CD8-positive, alpha-beta memory T cell (primary cell): ENCODE measurements at regions not wholly inside any gene's neighbourhood (a gene's known extent, or its start where the extent isn't known, plus 50 kb on each side); places are given as distances from the start of the nearest gene placed in this dataset.

Source experiments
- CTCF ChIA-PET: fragments of 350-600 bp; sonication (Branson Sonifier 250); formaldehyde crosslinking; loops from one replicate; lab custom pipeline; 2021; ENCODE audit warnings: antibody characterized with exemption; lab: Charles Lee
- POLR2A ChIA-PET: fragments of 350-600 bp; sonication (Branson Sonifier 250); formaldehyde crosslinking; loops from one replicate; lab custom pipeline; 2021; ENCODE audit warnings: antibody characterized with exemption; lab: Charles Lee
- DNase-seq, 5 donors: peaks; one replicate each; pipeline versions ENCODE4 v3.0.0 to v3.0.0-alpha.2; 2020 to 2022; ENCODE audit warnings: mixed read lengths in 1 of 5
- H3K27ac ChIP-seq: one replicate; pipeline ENCODE4 v1.7.0; 2013; ENCODE audit warnings: low read depth, mild to moderate bottlenecking, low read length, moderate library complexity
- H3K27me3 ChIP-seq: 2 replicates; pipeline ENCODE4 v1.7.0; 2013; ENCODE audit warnings: low read length, mild to moderate bottlenecking; ENCODE audit not compliant: insufficient read depth, poor library complexity, severe bottlenecking
- H3K36me3 ChIP-seq: 2 replicates; pipeline ENCODE4 v1.7.0; 2013; ENCODE audit warnings: mild to moderate bottlenecking, low read length, moderate library complexity; ENCODE audit not compliant: insufficient read depth
- H3K4me1 ChIP-seq: 2 replicates; pipeline ENCODE4 v1.7.0; 2013; ENCODE audit warnings: mild to moderate bottlenecking, low read length, moderate library complexity; ENCODE audit not compliant: insufficient read depth
- H3K4me3 ChIP-seq: 2 replicates; pipeline ENCODE4 v1.7.0; 2013; ENCODE audit warnings: mild to moderate bottlenecking, low read length
- H3K9me3 ChIP-seq: 2 replicates; pipeline ENCODE4 v1.7.0; 2013; ENCODE audit warnings: mild to moderate bottlenecking, low read length
- H3K27ac Mint-ChIP-seq, 8 donors: one replicate each; pipeline ENCODE4 v1.8.0; 2020 to 2021; ENCODE audit warnings: mixed read lengths in 8 of 8, mild to moderate bottlenecking in 6 of 8, inconsistent platforms in 3 of 8, moderate library complexity in 3 of 8
- H3K27me3 Mint-ChIP-seq, 2 donors: one replicate each; pipeline ENCODE4 v1.8.0; 2020 to 2021; ENCODE audit warnings: mixed read lengths in 2 of 2, mild to moderate bottlenecking in 1 of 2, moderate library complexity in 1 of 2
- H3K36me3 Mint-ChIP-seq, 3 donors: one replicate each; pipeline ENCODE4 v1.8.0; 2020 to 2021; ENCODE audit warnings: mixed read lengths in 3 of 3, inconsistent platforms in 1 of 3, mild to moderate bottlenecking in 1 of 3
- H3K4me1 Mint-ChIP-seq, 3 donors: one replicate each; pipeline ENCODE4 v1.8.0; 2020 to 2021; ENCODE audit warnings: mixed read lengths in 3 of 3, inconsistent platforms in 1 of 3, mild to moderate bottlenecking in 1 of 3
- H3K4me3 Mint-ChIP-seq, 7 donors: one replicate each; pipeline ENCODE4 v1.8.0; 2020 to 2021; ENCODE audit warnings: mixed read lengths in 7 of 7, mild to moderate bottlenecking in 6 of 7, moderate library complexity in 4 of 7, inconsistent platforms in 2 of 7
- H3K9me3 Mint-ChIP-seq, 5 donors: one replicate each; pipeline ENCODE4 v1.8.0; 2020 to 2022; ENCODE audit warnings: mixed read lengths in 5 of 5, mild to moderate bottlenecking in 3 of 5, moderate library complexity in 2 of 5, inconsistent platforms in 1 of 5

DNA sequence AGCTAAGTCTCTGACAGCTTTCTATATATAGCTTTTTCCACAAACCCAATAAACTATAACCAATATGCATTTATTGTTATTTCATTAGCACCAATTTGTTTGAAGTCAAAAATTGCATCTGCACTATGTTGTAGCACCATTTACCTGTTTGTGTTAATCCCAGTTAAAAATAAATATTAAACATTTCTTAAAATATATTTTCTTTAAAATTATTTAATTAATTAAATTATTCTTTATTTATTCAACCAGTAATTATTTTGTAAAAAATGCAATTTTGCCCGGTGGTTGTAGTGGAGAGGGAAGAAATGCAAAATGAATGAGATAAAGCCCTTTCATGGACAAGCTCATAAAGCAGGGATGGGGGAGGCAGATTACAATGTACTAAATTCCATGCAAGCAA lies 1257.9 kb downstream of the PCDH17 start:
- no peak overlapping the region for H3K4me3 ChIP-seq
- H3K27ac ChIP-seq = no peak overlapping the region
- Mint-ChIP-seq H3K36me3 (no peaks in the 10 kb centered on the region), H3K27me3 (no peaks in the 10 kb centered on the region), H3K27ac (no peak overlapping the region), H3K9me3 (peaks cover 0 to 20% (median 0%) of the 10 kb centered on the region in 5 donors), H3K4me3 (no peak overlapping the region), H3K4me1 (no peaks in the 10 kb centered on the region)
- ChIA-PET CTCF (no interaction called here), POLR2A (no interaction called here)
- no peaks in the 10 kb centered on the region for H3K4me1 ChIP-seq
- no peaks in the 10 kb centered on the region for H3K27me3 ChIP-seq
- H3K9me3 ChIP-seq = no peaks in the 10 kb centered on the region
- DNase-seq = no peak
- no peaks in the 10 kb centered on the region for H3K36me3 ChIP-seq

DNA sequence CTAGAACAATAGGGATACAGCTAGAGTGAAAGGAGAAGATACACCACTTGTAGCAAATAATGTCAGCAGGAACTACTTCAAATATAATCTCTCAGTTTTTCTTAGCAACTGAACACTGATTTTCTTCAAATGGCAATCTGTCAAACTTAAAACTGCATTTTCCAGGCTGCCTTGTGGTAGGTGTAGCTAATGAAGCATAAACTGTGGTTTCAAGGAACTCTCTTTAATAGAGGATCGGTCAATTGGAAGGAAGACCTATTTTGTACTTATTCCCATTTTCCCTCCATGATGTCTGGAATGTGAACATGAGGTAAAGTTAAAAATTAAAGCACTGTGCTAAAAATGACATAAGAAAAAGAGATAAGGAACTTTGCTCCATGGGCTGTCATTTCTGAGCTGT lies 1261.9 kb downstream of the PCDH17 start:
- no peaks in the 10 kb centered on the region for H3K4me1 ChIP-seq
- Mint-ChIP-seq H3K36me3 (no peaks in the 10 kb centered on the region), H3K4me3 (no peak overlapping the region), H3K9me3 (peaks cover 0 to 19% (median 1%) of the 10 kb centered on the region in 5 donors), H3K27ac (no peak overlapping the region), H3K4me1 (no peaks in the 10 kb centered on the region), H3K27me3 (no peaks in the 10 kb centered on the region)
- no peak overlapping the region for H3K4me3 ChIP-seq
- ChIA-PET CTCF (no interaction called here), POLR2A (no interaction called here)
- no peaks in the 10 kb centered on the region for H3K36me3 ChIP-seq
- no peak for DNase-seq
- no peaks in the 10 kb centered on the region for H3K9me3 ChIP-seq
- no peaks in the 10 kb centered on the region for H3K27me3 ChIP-seq
- no peak overlapping the region for H3K27ac ChIP-seq

DNA sequence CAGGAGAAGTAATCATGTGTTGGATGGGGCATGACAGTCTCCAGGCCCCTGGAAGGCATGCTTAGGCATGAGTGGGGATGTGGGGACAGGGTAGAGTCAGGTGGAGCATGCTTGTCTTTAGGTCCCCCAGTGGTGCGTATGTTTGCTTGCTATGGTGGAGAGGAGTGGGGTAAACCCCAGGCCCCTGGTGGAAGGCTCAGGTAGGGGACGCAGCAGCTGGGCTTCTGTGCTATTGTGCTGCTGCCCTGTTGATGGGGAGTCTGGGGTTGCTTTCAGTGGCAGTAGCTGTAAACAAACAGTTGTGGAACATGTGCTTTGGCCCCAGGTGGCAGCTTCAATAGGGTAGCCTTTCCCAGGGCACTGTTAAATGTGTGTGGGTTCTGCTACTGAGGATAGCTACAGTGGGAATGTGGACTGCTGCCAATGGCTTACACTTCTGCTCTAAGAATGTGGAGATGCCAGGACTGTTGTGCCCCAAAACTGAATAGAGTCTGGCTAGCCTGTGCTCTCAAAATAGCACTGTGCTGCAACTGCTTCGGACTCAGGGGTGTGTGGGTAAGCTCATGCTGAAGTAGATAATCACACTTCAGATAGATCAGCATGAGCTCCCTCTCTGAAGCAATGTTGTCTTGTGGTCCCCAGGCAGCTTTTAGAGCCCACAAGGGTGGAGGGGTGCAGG lies 1257.3 kb downstream of the DIAPH3 start:
- Histone ChIP-seq H3K4me3 (no peak overlapping the region), H3K9me3 (no peaks in the 10 kb centered on the region), H3K36me3 (no peaks in the 10 kb centered on the region), H3K4me1 (no peaks in the 10 kb centered on the region), H3K27ac (no peak overlapping the region), H3K27me3 (no peaks in the 10 kb centered on the region)
- Mint-ChIP-seq H3K27ac (no peak overlapping the region), H3K4me1 (no peaks in the 10 kb centered on the region), H3K4me3 (no peak overlapping the region), H3K9me3 (peaks cover 2 to 17% (median 4%) of the 10 kb centered on the region in 5 donors), H3K36me3 (no peaks in the 10 kb centered on the region), H3K27me3 (no peaks in the 10 kb centered on the region)
- DNase-seq = no peak
- ChIA-PET POLR2A (no interaction called here), CTCF (no interaction called here)

DNA sequence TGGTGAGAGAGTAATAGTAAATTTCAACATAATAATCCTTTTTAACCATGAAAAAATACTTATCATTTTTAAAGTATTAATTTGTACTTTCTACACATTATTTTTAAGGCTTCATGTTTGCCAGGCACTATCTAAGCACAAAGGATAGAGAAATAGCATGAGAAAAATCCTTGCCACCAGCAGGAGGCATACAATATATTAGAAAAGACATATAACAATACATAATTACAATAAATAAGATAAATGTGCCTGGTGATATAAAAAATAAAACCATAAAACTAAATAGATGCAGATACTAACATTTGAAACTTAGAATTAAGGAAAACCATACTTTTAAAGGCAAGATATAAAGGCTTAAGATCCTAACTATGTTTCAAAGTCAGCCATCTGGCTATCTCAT lies 1256.4 kb downstream of the DIAPH3 start:
- Mint-ChIP-seq H3K27ac (no peak overlapping the region), H3K9me3 (peaks cover 2 to 17% (median 4%) of the 10 kb centered on the region in 5 donors), H3K4me3 (no peak overlapping the region), H3K4me1 (no peaks in the 10 kb centered on the region), H3K36me3 (no peaks in the 10 kb centered on the region), H3K27me3 (no peaks in the 10 kb centered on the region)
- Histone ChIP-seq H3K9me3 (no peaks in the 10 kb centered on the region), H3K4me3 (no peak overlapping the region), H3K27me3 (no peaks in the 10 kb centered on the region), H3K27ac (no peak overlapping the region), H3K4me1 (no peaks in the 10 kb centered on the region), H3K36me3 (no peaks in the 10 kb centered on the region)
- DNase-seq = no peak
- ChIA-PET CTCF (no interaction called here), POLR2A (no interaction called here)

DNA sequence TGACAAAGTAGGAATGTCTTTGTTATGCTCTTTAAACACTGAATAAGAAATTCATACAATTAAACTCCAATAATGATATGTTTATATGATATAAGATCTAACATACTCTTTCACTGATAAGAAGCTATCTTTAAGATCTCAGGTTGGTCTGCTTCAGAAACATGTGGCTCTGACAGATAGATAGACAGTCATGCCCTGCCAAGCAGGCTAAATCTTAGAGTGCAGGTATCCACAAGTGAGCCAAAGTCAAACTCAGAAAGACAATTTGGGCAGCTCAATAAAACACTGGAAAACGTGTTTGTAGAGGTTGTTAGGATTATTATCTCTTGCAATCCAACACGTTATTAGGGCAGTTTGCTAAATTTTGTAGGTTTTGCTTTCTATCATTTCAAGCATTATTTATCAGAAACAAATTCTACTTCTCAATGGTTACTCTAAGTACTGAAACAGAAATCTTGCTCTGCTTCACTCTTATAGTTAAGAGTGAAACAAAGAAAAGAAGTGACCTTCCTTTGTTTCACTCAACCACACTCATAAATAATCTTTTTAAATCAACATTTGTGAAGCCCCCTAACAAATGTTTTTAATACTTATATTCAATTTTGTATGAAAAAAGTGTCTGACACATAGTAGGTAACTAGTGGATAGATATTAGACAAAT lies 1255.6 kb downstream of the DIAPH3 start:
- CTCF ChIA-PET = no interaction called here
- H3K27ac ChIP-seq = no peak overlapping the region
- no peaks in the 10 kb centered on the region for H3K36me3 Mint-ChIP-seq
- H3K4me1 ChIP-seq = no peaks in the 10 kb centered on the region
- H3K27me3 Mint-ChIP-seq = no peaks in the 10 kb centered on the region
- no peak overlapping the region for H3K27ac Mint-ChIP-seq
- no peak overlapping the region for H3K4me3 ChIP-seq
- H3K36me3 ChIP-seq = no peaks in the 10 kb centered on the region
- H3K9me3 ChIP-seq = no peaks in the 10 kb centered on the region
- no peak overlapping the region for H3K4me3 Mint-ChIP-seq
- POLR2A ChIA-PET = no interaction called here
- DNase-seq = no peak
- H3K27me3 ChIP-seq = no peaks in the 10 kb centered on the region
- no peaks in the 10 kb centered on the region for H3K4me1 Mint-ChIP-seq
- peaks cover 0 to 17% (median 4%) of the 10 kb centered on the region in 5 donors for H3K9me3 Mint-ChIP-seq

DNA sequence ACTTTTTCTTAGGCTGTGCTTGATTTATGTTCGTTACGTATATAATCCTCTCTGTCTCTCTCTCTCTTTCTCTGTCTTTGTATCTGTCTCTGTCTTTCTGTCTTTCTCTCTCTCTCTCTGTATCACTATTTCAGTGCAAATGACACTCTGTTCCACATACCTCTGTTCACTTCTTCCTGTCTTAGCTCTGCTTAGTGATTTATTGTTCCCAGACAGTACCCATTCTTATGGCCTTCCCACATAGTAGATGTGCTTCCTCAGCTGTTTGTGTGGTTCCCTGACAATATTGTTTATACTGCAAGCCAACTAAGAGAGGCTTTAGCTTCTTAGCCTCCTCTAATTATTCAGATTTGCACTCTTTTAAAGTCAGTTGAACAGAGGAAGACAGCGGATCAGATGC lies 1244.2 kb downstream of the DIAPH3 start:
- ChIA-PET CTCF (no interaction called here), POLR2A (no interaction called here)
- Histone ChIP-seq H3K4me1 (no peaks in the 10 kb centered on the region), H3K4me3 (no peak overlapping the region), H3K9me3 (no peaks in the 10 kb centered on the region), H3K27ac (no peak overlapping the region), H3K27me3 (no peaks in the 10 kb centered on the region), H3K36me3 (no peaks in the 10 kb centered on the region)
- Mint-ChIP-seq H3K9me3 (peaks cover 0 to 24% (median 5%) of the 10 kb centered on the region in 5 donors), H3K36me3 (no peaks in the 10 kb centered on the region), H3K4me1 (no peaks in the 10 kb centered on the region), H3K27me3 (no peaks in the 10 kb centered on the region), H3K27ac (no peak overlapping the region), H3K4me3 (no peak overlapping the region)
- DNase-seq = no peak

DNA sequence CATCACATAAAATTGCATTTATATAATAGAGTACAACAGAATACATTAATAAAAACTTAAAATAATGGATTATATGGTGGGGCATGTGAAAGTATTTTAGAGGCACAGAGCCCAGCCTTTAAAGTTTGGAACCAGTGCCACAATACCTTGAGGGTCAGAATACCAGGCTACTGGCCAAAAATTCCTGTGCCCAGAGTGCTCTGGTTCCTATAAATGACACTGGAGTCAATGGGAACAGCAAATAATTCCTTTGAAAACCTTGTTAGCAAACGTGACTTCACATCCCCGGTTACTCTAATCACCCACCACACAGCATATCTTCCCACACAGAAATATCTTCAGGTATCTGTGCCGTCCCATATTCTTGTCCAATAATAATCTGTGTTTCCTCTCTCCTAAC lies 1242.6 kb downstream of the DIAPH3 start:
- POLR2A ChIA-PET = no interaction called here

DNA sequence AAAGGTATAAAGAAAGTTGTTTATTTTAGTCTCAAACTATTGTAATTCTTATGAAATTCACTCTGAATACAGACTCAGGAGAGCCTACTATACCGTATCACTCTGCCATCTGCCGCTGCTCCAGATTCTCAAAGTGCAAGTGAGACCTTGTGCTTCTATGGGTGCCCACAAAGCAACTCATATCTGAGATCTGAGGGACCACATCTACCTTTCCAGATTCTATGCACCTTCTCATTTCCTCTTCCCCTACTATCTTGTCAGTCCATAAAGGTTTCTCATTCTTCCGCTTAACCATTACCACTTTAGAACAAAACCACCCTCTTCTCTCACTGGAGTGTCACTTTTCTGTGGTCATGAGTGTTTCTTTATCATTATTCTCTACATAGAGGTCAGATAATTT lies 1236.9 kb downstream of the DIAPH3 start:
- Mint-ChIP-seq H3K27me3 (peaks cover 0 to 2% of the 10 kb centered on the region in 2 donors), H3K4me3 (no peak overlapping the region), H3K9me3 (peaks cover 2 to 38% (median 7%) of the 10 kb centered on the region in 5 donors), H3K27ac (no peak overlapping the region), H3K36me3 (no peaks in the 10 kb centered on the region), H3K4me1 (no peaks in the 10 kb centered on the region)
- Histone ChIP-seq H3K27ac (no peak overlapping the region), H3K36me3 (no peaks in the 10 kb centered on the region), H3K27me3 (no peaks in the 10 kb centered on the region), H3K4me1 (no peaks in the 10 kb centered on the region), H3K4me3 (no peak overlapping the region), H3K9me3 (no peaks in the 10 kb centered on the region)
- POLR2A ChIA-PET = no interaction called here
- DNase-seq = no peak
- CTCF ChIA-PET = no interaction called here

More for the DNA sequence above, 1242.6 kb downstream of the DIAPH3 start:
- DNase-seq = no peak
- Mint-ChIP-seq H3K27ac (no peak overlapping the region), H3K36me3 (no peaks in the 10 kb centered on the region), H3K27me3 (no peaks in the 10 kb centered on the region), H3K4me3 (no peak overlapping the region), H3K9me3 (peaks cover 0 to 24% (median 5%) of the 10 kb centered on the region in 5 donors), H3K4me1 (no peaks in the 10 kb centered on the region)
- no peaks in the 10 kb centered on the region for H3K9me3 ChIP-seq
- H3K36me3 ChIP-seq = no peaks in the 10 kb centered on the region
- CTCF ChIA-PET = no interaction called here
- no peak overlapping the region for H3K4me3 ChIP-seq
- no peak overlapping the region for H3K27ac ChIP-seq
- no peaks in the 10 kb centered on the region for H3K4me1 ChIP-seq
- no peaks in the 10 kb centered on the region for H3K27me3 ChIP-seq
